GM18519 (cell line): ENCODE measurements at regions not wholly inside any gene's neighbourhood (a gene's known extent, or its start where the extent isn't known, plus 50 kb on each side); places are given as distances from the start of the nearest gene placed in this dataset.

Experiments
- ATAC-seq: cut with Tn5 transposase; IDR thresholded peaks from one replicate; pipeline ENCODE4 v1.9.1; 2021; ENCODE audit warnings: mild to moderate bottlenecking, moderate library complexity; ENCODE audit not compliant: unreplicated experiment, low FRiP score

GRCh38 chr15:87215100-87215499, 1041.4 kb downstream of the NTRK3 start:
- no peak for ATAC-seq

GRCh38 chr15:87213626-87214025, 1042.9 kb downstream of the NTRK3 start:
- no peak for ATAC-seq

GRCh38 chr15:87212041-87212440, 1044.5 kb downstream of the NTRK3 start:
- no peak for ATAC-seq

- no peak for ATAC-seq
These were observed 1045.0 kb downstream of the NTRK3 start for GRCh38 chr15:87211547-87211946.

- ATAC-seq: no peak
These were observed 1046.4 kb downstream of the NTRK3 start for GRCh38 chr15:87209891-87210689.

GRCh38 chr15:87207990-87208580, 1048.5 kb downstream of the NTRK3 start:
- ATAC-seq: no peak

- ATAC-seq: no peak
These were observed 1049.3 kb downstream of the NTRK3 start for GRCh38 chr15:87207251-87207650.

GRCh38 chr15:87201986-87202385, 1054.6 kb downstream of the NTRK3 start:
- ATAC-seq: no peak

GRCh38 chr15:87200149-87200548, 1056.4 kb downstream of the NTRK3 start:
- ATAC-seq: no peak

- ATAC-seq: no peak
These were observed 1058.6 kb downstream of the NTRK3 start for GRCh38 chr15:87197981-87198380.

GRCh38 chr15:87196498-87196897, 1060.0 kb downstream of the NTRK3 start:
- ATAC-seq: no peak

- no peak for ATAC-seq
These were observed 1063.1 kb downstream of the NTRK3 start for GRCh38 chr15:87193481-87193880.

- no peak for ATAC-seq
These were observed 1088.0 kb downstream of the AGBL1 start for GRCh38 chr15:87167706-87168105.

GRCh38 chr15:87167055-87167454, 1087.4 kb downstream of the AGBL1 start:
- no peak for ATAC-seq

- no peak for ATAC-seq
These were observed 1076.1 kb downstream of the AGBL1 start for GRCh38 chr15:87155771-87156170.

- ATAC-seq: no peak
These were observed 1075.1 kb downstream of the AGBL1 start for GRCh38 chr15:87154761-87155160.

- ATAC-seq: no peak
These were observed 1071.6 kb downstream of the AGBL1 start for GRCh38 chr15:87151202-87151748.

- no peak for ATAC-seq
These were observed 1066.0 kb downstream of the AGBL1 start for GRCh38 chr15:87145696-87146095.

GRCh38 chr15:87144775-87145174, 1065.1 kb downstream of the AGBL1 start:
- no peak for ATAC-seq

GRCh38 chr15:87142096-87142495, 1062.4 kb downstream of the AGBL1 start:
- ATAC-seq: no peak

- ATAC-seq: no peak
These were observed 1055.4 kb downstream of the AGBL1 start for GRCh38 chr15:87135109-87135508.

- no peak for ATAC-seq
These were observed 1054.0 kb downstream of the AGBL1 start for GRCh38 chr15:87133704-87134103.
